Vagina (tissue), 2 donors: ENCODE measurements at regions not wholly inside any gene's neighbourhood (a gene's known extent, or its start where the extent isn't known, plus 50 kb on each side); places are given as distances from the start of the nearest gene placed in this dataset.

ENCODE experiments used
- DNase-seq, 2 donors: peaks; one replicate each; pipeline ENCODE4 v3.0.0-alpha.2; 2017; ENCODE audit errors: extremely low spot score in 2 of 2
- H3K27ac ChIP-seq: fragments of 200-600 bp; sonication (generic); one replicate; pipeline ENCODE4 v1.5.1; 2019
- H3K27me3 ChIP-seq: fragments of 200-600 bp; sonication (generic); one replicate; pipeline ENCODE4 v1.5.1; 2019
- H3K36me3 ChIP-seq, 2 donors: fragments of 200-600 bp; sonication (generic); one replicate each; pipeline ENCODE4 v1.5.1; 2017 to 2019
- H3K4me1 ChIP-seq: fragments of 200-600 bp; sonication (generic); one replicate; pipeline ENCODE4 v1.5.1; 2019
- H3K4me3 ChIP-seq, 2 donors: fragments of 200-600 bp; sonication (generic); 1 replicate in 1 of 2; 2 replicates in 1 of 2; pipeline ENCODE4 v1.5.1; 2016 to 2019
- H3K9me3 ChIP-seq: fragments of 200-600 bp; sonication (generic); one replicate; pipeline ENCODE4 v1.5.1; 2019
- CTCF ChIP-seq, 3 experiments: fragments of 450-650 bp in 2 of 3; fragments of 200-600 bp in 1 of 3; sonication (generic) in 1 of 3; IDR thresholded peaks; one replicate each; pipeline ENCODE4 v1.5.1; 2017 to 2019; ENCODE audit warnings: antibody characterized with exemption in 3 of 3, mild to moderate bottlenecking in 2 of 3, moderate library complexity in 2 of 3
- POLR2A ChIP-seq, 2 donors: fragments of 450-650 bp; IDR thresholded peaks; one replicate each; pipeline ENCODE4 v1.6.1; 2017; ENCODE audit warnings: antibody characterized with exemption in 2 of 2, mild to moderate bottlenecking in 2 of 2, moderate library complexity in 2 of 2
- POLR2AphosphoS5 ChIP-seq, 2 donors: sonication (generic); formaldehyde crosslinking; IDR thresholded peaks; one replicate each; pipeline ENCODE4 v1.9.0; 2017; ENCODE audit warnings: antibody characterized with exemption in 2 of 2, mild to moderate bottlenecking in 2 of 2, low read depth in 1 of 2; ENCODE audit not compliant: insufficient read depth in 1 of 2
- intact Hi-C: fragments of 100-400 bp; cut with DNase I; formaldehyde crosslinking; loops from one replicate; pipeline ENCODE4 v1.15.1; 2023

- TF ChIP-seq POLR2A (IDR thresholded peaks at IDR 0.05) (no peak), CTCF (IDR thresholded peaks at IDR 0.05) (no peak), POLR2AphosphoS5 (IDR thresholded peaks at IDR 0.05; ENCODE audit: insufficient read depth in 1 of 2, low read depth in 1 of 2) (no peak)
- intact Hi-C loops, result no loop called here
These were observed 207.3 kb upstream of the HS3ST1 start for GRCh38 chr4:11636031-11636430.

DNA sequence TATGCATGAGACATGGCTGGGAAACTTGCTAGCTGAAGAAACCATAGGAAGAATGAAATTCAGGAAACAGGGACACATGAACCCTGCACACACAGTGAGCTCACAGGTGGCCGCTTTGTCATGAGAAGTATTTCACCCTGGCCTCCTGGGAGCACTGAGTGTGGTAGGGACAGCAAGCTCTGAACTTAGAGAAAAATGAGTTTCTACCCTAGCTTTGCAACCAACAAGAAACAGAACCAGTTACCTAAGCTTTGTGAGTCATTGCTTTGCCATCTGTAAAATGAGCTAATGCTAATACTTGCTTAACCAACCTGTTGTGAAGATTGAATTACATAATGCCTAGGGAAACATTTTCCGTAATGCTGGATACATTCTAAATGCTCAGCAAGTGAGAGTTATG, 206.6 kb upstream of the HS3ST1 start:
- DNase-seq, result no peak
- Histone ChIP-seq H3K4me1 (no peaks in the 10 kb centered on the region), H3K27ac (no peak overlapping the region)

More at GRCh38 chr4:11636031-11636430, 207.3 kb upstream of the HS3ST1 start:
- H3K4me3 ChIP-seq, result no peak overlapping the region
- H3K4me1 ChIP-seq, result no peaks in the 10 kb centered on the region
- H3K27ac ChIP-seq, result no peak overlapping the region
- H3K36me3 ChIP-seq, result no peaks in the 10 kb centered on the region
- no peaks in the 10 kb centered on the region for H3K9me3 ChIP-seq
- DNase-seq, result no peak
- H3K27me3 ChIP-seq, result no peaks in the 10 kb centered on the region

DNA sequence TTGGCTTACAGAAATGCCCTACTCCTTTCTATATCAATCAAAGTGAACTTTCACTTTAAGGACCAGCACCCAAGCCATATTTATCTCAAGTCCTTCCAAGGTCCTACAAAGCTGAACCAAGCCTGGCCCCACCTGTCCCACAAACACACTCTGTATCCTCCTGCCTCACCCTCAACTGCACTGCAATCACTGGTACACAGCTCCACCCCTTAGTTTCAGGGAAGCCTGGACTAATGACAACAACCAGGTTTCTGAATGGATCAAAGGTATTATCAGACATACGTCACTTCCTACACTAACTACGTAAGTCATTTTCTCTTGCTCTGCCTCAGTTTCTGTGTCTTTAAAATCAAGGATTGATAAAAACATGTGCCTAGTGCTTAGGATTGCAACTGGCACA, 205.6 kb upstream of the HS3ST1 start:
- H3K4me1 ChIP-seq, result no peaks in the 10 kb centered on the region
- no peak for TF ChIP-seq POLR2AphosphoS5 (IDR thresholded peaks at IDR 0.05; ENCODE audit: insufficient read depth in 1 of 2, low read depth in 1 of 2)
- no peak for TF ChIP-seq CTCF (IDR thresholded peaks at IDR 0.05)
- no peak for TF ChIP-seq POLR2A (IDR thresholded peaks at IDR 0.05)
- no peaks in the 10 kb centered on the region for H3K36me3 ChIP-seq
- H3K9me3 ChIP-seq, result no peaks in the 10 kb centered on the region
- H3K27ac ChIP-seq, result no peak overlapping the region
- intact Hi-C loops, result no loop called here
- H3K4me3 ChIP-seq, result no peak overlapping the region
- no peaks in the 10 kb centered on the region for H3K27me3 ChIP-seq
- DNase-seq, result no peak

More for the DNA sequence above, 206.6 kb upstream of the HS3ST1 start:
- H3K36me3 ChIP-seq, result no peaks in the 10 kb centered on the region
- no peaks in the 10 kb centered on the region for H3K9me3 ChIP-seq
- no peaks in the 10 kb centered on the region for H3K27me3 ChIP-seq
- intact Hi-C loops, result no loop called here
- no peak for TF ChIP-seq POLR2A (IDR thresholded peaks at IDR 0.05)
- TF ChIP-seq CTCF (IDR thresholded peaks at IDR 0.05), result no peak
- TF ChIP-seq POLR2AphosphoS5 (IDR thresholded peaks at IDR 0.05; ENCODE audit: insufficient read depth in 1 of 2, low read depth in 1 of 2), result no peak
- no peak overlapping the region for H3K4me3 ChIP-seq

DNA sequence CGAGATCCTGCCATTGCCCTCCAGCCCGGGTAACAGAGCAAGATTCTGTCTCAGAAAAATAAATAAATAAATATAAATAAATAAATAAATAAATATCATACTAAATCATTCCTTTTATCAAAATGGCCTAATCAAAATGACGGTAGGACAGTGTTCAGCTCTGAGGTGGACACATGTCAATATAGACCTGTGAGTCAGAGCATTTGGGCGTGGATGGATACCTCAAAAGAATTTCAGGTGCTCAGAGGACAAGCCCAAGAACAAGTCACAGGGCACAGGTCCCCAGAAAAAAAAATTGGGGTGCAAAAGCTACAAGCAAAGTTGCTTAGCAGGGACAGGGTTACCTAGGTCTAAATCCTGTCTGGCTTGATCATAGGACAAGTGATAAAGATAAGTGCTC, 204.7 kb upstream of the HS3ST1 start:
- TF ChIP-seq POLR2AphosphoS5 (IDR thresholded peaks at IDR 0.05; ENCODE audit: insufficient read depth in 1 of 2, low read depth in 1 of 2) (no peak), POLR2A (IDR thresholded peaks at IDR 0.05) (no peak), CTCF (IDR thresholded peaks at IDR 0.05) (no peak)
- Histone ChIP-seq H3K27me3 (no peaks in the 10 kb centered on the region), H3K4me3 (no peak overlapping the region), H3K9me3 (no peaks in the 10 kb centered on the region), H3K36me3 (no peaks in the 10 kb centered on the region), H3K27ac (no peak overlapping the region), H3K4me1 (no peaks in the 10 kb centered on the region)
- no peak for DNase-seq
- intact Hi-C loops, result no loop called here

GRCh38 chr4:11632483-11632882, 203.8 kb upstream of the HS3ST1 start:
- intact Hi-C loops, result loop anchor here (1.0 kb wide), 1 partner anchor 34 kb away; no protein-coding TSS in a partner anchor
- no peaks in the 10 kb centered on the region for H3K27me3 ChIP-seq
- H3K4me3 ChIP-seq, result no peak overlapping the region
- no peak overlapping the region for H3K27ac ChIP-seq
- DNase-seq, result no peak
- H3K4me1 ChIP-seq, result no peaks in the 10 kb centered on the region
- no peaks in the 10 kb centered on the region for H3K36me3 ChIP-seq
- TF ChIP-seq CTCF (IDR thresholded peaks at IDR 0.05) (no peak), POLR2AphosphoS5 (IDR thresholded peaks at IDR 0.05; ENCODE audit: insufficient read depth in 1 of 2, low read depth in 1 of 2) (no peak), POLR2A (IDR thresholded peaks at IDR 0.05) (no peak)
- H3K9me3 ChIP-seq, result no peaks in the 10 kb centered on the region
